HL-60 (cell line): ENCODE measurements at regions not wholly inside any gene's neighbourhood (a gene's known extent, or its start where the extent isn't known, plus 50 kb on each side); places are given as distances from the start of the nearest gene placed in this dataset.

ENCODE experiments used
- DNase-seq, 2 experiments: peaks; one replicate each; pipeline ENCODE4 v3.0.0-alpha.2; 2010 to 2020; ENCODE audit warnings: low read depth in 1 of 2, low spot score in 1 of 2
- H3K27ac ChIP-seq: fragments of 250-450 bp; sonication (Bioruptor Pico); replicated peaks from 2 replicates; pipeline ENCODE4 v1.5.1; 2020; ENCODE audit warnings: mild to moderate bottlenecking, moderate library complexity
- H3K27me3 ChIP-seq: fragments of 250-450 bp; sonication (Bioruptor Pico); 2 replicates; pipeline ENCODE4 v1.5.1; 2021; ENCODE audit warnings: mild to moderate bottlenecking, moderate library complexity; ENCODE audit not compliant: insufficient read depth, poor library complexity, severe bottlenecking
- H3K4me3 ChIP-seq: replicated peaks from 2 replicates; pipeline ENCODE4 v1.5.1; 2011; ENCODE audit warnings: mild to moderate bottlenecking, control low read depth, low read length; ENCODE audit not compliant: insufficient read depth
- GABPA ChIP-seq: IDR thresholded peaks from 2 replicates; pipeline ENCODE4 v1.6.1; 2012; ENCODE audit warnings: low read depth
- POLR2AphosphoS5 ChIP-seq: IDR thresholded peaks from 2 replicates; pipeline ENCODE4 v1.6.1; 2012; ENCODE audit warnings: low read depth
- REST ChIP-seq: IDR thresholded peaks from 2 replicates; pipeline ENCODE4 v1.6.1; 2012; ENCODE audit warnings: low read depth; ENCODE audit not compliant: insufficient replicate concordance
- SPI1 ChIP-seq: IDR thresholded peaks from 2 replicates; pipeline ENCODE4 v1.6.1; 2012; ENCODE audit warnings: low read depth, mild to moderate bottlenecking, borderline replicate concordance
- TF ChIP-seq, protein P1 (sequence below): IDR thresholded peaks from one replicate; pipeline ENCODE4 v1.5.1; 2011; ENCODE audit warnings: low read length, control low read depth, inconsistent platforms; ENCODE audit not compliant: insufficient read depth

- TF ChIP-seq REST (no peak), SPI1 (no peak), GABPA (no peak), POLR2AphosphoS5 (no peak)
- TF ChIP-seq, protein P1, sequence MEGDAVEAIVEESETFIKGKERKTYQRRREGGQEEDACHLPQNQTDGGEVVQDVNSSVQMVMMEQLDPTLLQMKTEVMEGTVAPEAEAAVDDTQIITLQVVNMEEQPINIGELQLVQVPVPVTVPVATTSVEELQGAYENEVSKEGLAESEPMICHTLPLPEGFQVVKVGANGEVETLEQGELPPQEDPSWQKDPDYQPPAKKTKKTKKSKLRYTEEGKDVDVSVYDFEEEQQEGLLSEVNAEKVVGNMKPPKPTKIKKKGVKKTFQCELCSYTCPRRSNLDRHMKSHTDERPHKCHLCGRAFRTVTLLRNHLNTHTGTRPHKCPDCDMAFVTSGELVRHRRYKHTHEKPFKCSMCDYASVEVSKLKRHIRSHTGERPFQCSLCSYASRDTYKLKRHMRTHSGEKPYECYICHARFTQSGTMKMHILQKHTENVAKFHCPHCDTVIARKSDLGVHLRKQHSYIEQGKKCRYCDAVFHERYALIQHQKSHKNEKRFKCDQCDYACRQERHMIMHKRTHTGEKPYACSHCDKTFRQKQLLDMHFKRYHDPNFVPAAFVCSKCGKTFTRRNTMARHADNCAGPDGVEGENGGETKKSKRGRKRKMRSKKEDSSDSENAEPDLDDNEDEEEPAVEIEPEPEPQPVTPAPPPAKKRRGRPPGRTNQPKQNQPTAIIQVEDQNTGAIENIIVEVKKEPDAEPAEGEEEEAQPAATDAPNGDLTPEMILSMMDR, result no peak
- Histone ChIP-seq H3K27ac (no peak overlapping the region), H3K4me3 (no peak overlapping the region), H3K27me3 (no peaks in the 10 kb centered on the region)
- DNase-seq, result no peak
Measured at GRCh38 chr6:93624408-93624807, 205.0 kb upstream of the EPHA7 start.

DNA sequence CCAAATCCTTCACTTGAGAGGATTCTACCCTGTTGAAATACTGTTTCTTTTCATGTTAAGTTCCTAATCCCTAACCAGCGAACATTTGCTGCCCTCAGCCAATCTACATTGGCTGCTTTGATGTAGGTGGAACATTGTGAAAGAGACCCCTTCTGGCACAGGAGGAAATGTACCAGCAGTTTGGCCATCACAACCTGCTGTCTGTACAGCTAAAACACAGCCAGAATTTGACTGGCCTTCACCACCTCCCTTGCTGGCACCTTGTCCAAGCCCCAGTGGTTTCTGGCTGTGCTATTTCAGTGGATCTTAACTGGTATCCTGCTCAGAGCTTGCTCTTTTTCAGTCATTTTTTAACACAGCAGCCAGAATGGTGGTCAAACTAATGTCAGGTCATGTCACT is 202.1 kb upstream of the EPHA7 start:
- DNase-seq, result no peak
- TF ChIP-seq REST (no peak), GABPA (no peak), SPI1 (no peak)
- TF ChIP-seq, protein P1, result no peak
- no peak overlapping the region for H3K4me3 ChIP-seq
- no peaks in the 10 kb centered on the region for H3K27me3 ChIP-seq
- H3K27ac ChIP-seq, result no peak overlapping the region

DNA sequence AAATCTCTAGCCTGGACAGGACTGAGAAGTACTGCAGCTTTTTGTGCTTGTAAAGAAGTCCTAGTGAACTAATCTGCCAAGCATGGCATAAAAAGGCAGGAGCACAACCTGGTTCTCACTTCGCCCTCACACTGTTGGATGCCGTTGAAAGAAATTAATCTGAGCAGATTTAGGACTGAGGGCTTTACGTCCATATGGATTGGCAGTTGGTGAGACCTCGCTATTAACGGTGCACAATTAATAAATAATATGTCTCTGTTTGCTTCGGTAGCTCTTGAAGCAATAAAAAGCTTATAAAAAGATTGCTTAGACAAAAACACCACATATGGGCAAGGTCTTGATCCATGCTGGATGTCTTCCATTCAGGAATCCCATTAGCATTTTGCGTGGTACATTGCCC is 185.6 kb upstream of the EPHA7 start:
- Histone ChIP-seq H3K4me3 (no peak overlapping the region), H3K27ac (no peak overlapping the region), H3K27me3 (no peaks in the 10 kb centered on the region)
- TF ChIP-seq POLR2AphosphoS5, result no peak
- TF ChIP-seq, protein P1, result no peak
- TF ChIP-seq SPI1, result no peak
- no peak for TF ChIP-seq REST
- DNase-seq, result no peak
